GM03348 (cell line): ENCODE measurements at regions not wholly inside any gene's neighbourhood (a gene's known extent, or its start where the extent isn't known, plus 50 kb on each side); places are given as distances from the start of the nearest gene placed in this dataset.

Experiments used
- DNase-seq: peaks from one replicate; pipeline ENCODE4 v3.0.0; 2012; ENCODE audit warnings: low spot score

- no peak for DNase-seq
These were observed 347.0 kb upstream of the SLC30A5 start for GRCh38 chr5:68746643-68747420.

GRCh38 chr5:68747521-68747920 is 346.3 kb upstream of the SLC30A5 start:
- DNase-seq: no peak

GRCh38 chr5:68748101-68748500 is 345.7 kb upstream of the SLC30A5 start:
- DNase-seq: no peak

- DNase-seq: no peak
These were observed 344.7 kb upstream of the SLC30A5 start for GRCh38 chr5:68749077-68749476.

- DNase-seq: no peak
These were observed 344.2 kb upstream of the SLC30A5 start for GRCh38 chr5:68749631-68750030.

- no peak for DNase-seq
These were observed 342.2 kb upstream of the SLC30A5 start for GRCh38 chr5:68751661-68752060.

- no peak for DNase-seq
These were observed 339.3 kb upstream of the SLC30A5 start for GRCh38 chr5:68754536-68754935.

- DNase-seq: no peak
These were observed 338.5 kb upstream of the SLC30A5 start for GRCh38 chr5:68755293-68755692.

- no peak for DNase-seq
These were observed 336.8 kb upstream of the SLC30A5 start for GRCh38 chr5:68757006-68757405.

- no peak for DNase-seq
These were observed 336.1 kb upstream of the SLC30A5 start for GRCh38 chr5:68757626-68758212.

GRCh38 chr5:68759593-68759992 is 334.2 kb upstream of the SLC30A5 start:
- no peak for DNase-seq

- no peak for DNase-seq
These were observed 331.6 kb upstream of the SLC30A5 start for GRCh38 chr5:68762201-68762600.

GRCh38 chr5:68766952-68767464 is 326.8 kb upstream of the SLC30A5 start:
- DNase-seq: no peak

- no peak for DNase-seq
These were observed 323.3 kb upstream of the SLC30A5 start for GRCh38 chr5:68770551-68770950.

GRCh38 chr5:68771221-68771620 is 322.6 kb upstream of the SLC30A5 start:
- DNase-seq: no peak

- DNase-seq: no peak
These were observed 322.1 kb upstream of the SLC30A5 start for GRCh38 chr5:68771732-68772131.

- DNase-seq: no peak
These were observed 317.4 kb upstream of the SLC30A5 start for GRCh38 chr5:68776381-68776780.

- DNase-seq: no peak
These were observed 316.7 kb upstream of the SLC30A5 start for GRCh38 chr5:68777135-68777534.

- no peak for DNase-seq
These were observed 315.3 kb upstream of the SLC30A5 start for GRCh38 chr5:68778484-68778883.

GRCh38 chr5:68780299-68780955 is 313.4 kb upstream of the SLC30A5 start:
- no peak for DNase-seq

GRCh38 chr5:68793074-68793473 is 300.7 kb upstream of the SLC30A5 start:
- DNase-seq: no peak

- no peak for DNase-seq
These were observed 299.8 kb upstream of the SLC30A5 start for GRCh38 chr5:68793993-68794392.

- no peak for DNase-seq
These were observed 298.6 kb upstream of the SLC30A5 start for GRCh38 chr5:68795190-68795589.
